Stimulated activated naive CD8-positive, alpha-beta T cell treated with anti-CD3 and anti-CD28 coated beads, Interleukin-15, Interleukin-2, amounts not matched to agents 100 ng/mL and 50 ng/mL, for 24 hours (primary cell): ENCODE measurements at regions not wholly inside any gene's neighbourhood (a gene's known extent, or its start where the extent isn't known, plus 50 kb on each side); places are given as distances from the start of the nearest gene placed in this dataset.

Source experiments
- H3K27ac Mint-ChIP-seq: one replicate; pipeline ENCODE4 v1.8.0; 2021; ENCODE audit warnings: mild to moderate bottlenecking, mixed read lengths
- H3K27me3 Mint-ChIP-seq: one replicate; pipeline ENCODE4 v1.8.0; 2021; ENCODE audit warnings: mixed read lengths
- H3K36me3 Mint-ChIP-seq: one replicate; pipeline ENCODE4 v1.8.0; 2021; ENCODE audit warnings: low read depth, mixed read lengths
- H3K4me1 Mint-ChIP-seq: one replicate; pipeline ENCODE4 v1.8.0; 2021; ENCODE audit warnings: low read depth, mixed read lengths
- H3K4me3 Mint-ChIP-seq: one replicate; pipeline ENCODE4 v1.8.0; 2021; ENCODE audit warnings: mild to moderate bottlenecking, mixed read lengths
- H3K9me3 Mint-ChIP-seq: one replicate; pipeline ENCODE4 v1.8.0; 2021; ENCODE audit warnings: mixed read lengths

GRCh38 chr18:40868110-40868858, 1086.8 kb upstream of the PIK3C3 start:
- Mint-ChIP-seq H3K36me3 (no peaks in the 10 kb centered on the region), H3K27ac (no peak overlapping the region), H3K9me3 (peaks cover 15% of the 10 kb centered on the region), H3K4me3 (no peak overlapping the region), H3K4me1 (no peaks in the 10 kb centered on the region), H3K27me3 (no peaks in the 10 kb centered on the region)

DNA sequence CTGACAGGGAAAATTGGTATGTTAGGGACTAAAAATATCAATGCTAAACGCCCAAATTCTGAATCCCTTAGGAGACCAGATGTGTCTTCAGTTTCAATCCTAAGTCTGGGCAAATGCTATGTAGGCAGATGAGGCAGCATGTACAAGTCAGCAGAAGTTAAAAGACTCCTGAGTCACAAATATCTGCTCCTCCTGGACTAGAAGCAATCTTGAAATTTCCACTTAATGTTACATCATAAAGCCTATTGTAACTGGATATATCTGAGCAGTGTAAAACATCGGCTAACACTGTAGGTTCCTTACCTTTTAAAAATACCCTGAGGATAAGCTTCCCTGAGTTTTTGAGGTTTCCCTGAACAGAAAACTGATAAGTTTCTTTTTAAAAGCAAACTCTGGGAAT, 1087.6 kb upstream of the PIK3C3 start:
- Mint-ChIP-seq H3K36me3 (no peaks in the 10 kb centered on the region), H3K27me3 (no peaks in the 10 kb centered on the region), H3K4me3 (no peak overlapping the region), H3K9me3 (peaks cover 15% of the 10 kb centered on the region), H3K4me1 (no peaks in the 10 kb centered on the region), H3K27ac (no peak overlapping the region)

DNA sequence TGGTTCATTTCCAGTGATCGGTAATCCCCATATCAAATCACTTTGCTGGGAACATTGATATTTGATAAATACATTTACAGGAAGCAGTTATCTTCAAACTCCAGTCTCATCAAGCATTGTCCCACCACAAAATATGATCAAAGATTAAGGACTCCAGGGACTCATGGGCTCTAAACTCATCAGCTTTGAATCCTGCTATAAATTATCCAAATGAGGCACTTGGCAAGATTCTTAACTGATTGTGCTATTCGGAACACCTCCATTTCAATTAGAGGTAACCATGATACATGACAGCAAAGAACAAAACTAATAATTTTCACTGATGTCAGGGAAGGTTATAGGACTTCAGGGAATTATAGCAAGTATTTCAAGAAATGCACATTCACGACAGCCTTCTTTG, 1088.1 kb upstream of the PIK3C3 start:
- H3K36me3 Mint-ChIP-seq, result no peaks in the 10 kb centered on the region
- H3K4me3 Mint-ChIP-seq, result no peak overlapping the region
- H3K9me3 Mint-ChIP-seq, result peaks cover 15% of the 10 kb centered on the region
- H3K27me3 Mint-ChIP-seq, result no peaks in the 10 kb centered on the region
- H3K4me1 Mint-ChIP-seq, result no peaks in the 10 kb centered on the region
- H3K27ac Mint-ChIP-seq, result no peak overlapping the region

DNA sequence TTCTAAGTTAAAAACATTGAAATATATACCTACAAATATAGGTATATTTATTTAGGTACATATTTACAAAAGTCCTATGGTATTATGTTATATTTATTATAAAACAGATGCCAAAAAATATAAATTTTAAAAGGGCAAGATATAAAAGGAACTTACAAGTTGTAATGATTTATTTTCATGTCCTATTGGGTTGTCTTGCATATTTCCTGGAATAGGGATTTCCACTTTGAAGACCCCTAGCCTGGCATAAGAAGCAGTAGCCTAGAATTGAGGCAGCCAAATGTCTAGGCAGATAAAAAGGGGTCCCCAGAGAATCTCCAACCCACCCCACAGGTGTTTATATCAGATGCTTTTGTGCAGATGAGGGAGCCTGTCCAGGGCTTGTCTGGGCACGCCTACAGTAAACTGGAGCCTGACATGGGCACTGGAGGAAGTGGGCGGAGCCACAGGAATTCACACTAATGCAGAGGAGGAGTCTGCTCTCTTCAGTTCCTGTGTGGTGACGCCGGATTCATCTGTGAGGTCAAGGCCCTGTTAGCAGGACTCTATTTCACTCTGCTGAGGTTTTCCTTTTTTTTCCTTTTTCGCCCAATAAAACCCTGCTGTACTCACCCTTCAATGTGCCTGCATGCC, 1088.9 kb upstream of the PIK3C3 start:
- Mint-ChIP-seq H3K36me3 (no peaks in the 10 kb centered on the region), H3K4me1 (no peaks in the 10 kb centered on the region), H3K4me3 (no peak overlapping the region), H3K27ac (no peak overlapping the region), H3K9me3 (peaks cover 11% of the 10 kb centered on the region), H3K27me3 (no peaks in the 10 kb centered on the region)

GRCh38 chr18:40864846-40865245, 1090.2 kb upstream of the PIK3C3 start:
- Mint-ChIP-seq H3K4me1 (no peaks in the 10 kb centered on the region), H3K36me3 (no peaks in the 10 kb centered on the region), H3K4me3 (no peak overlapping the region), H3K27me3 (no peaks in the 10 kb centered on the region), H3K27ac (no peak overlapping the region), H3K9me3 (peaks cover 11% of the 10 kb centered on the region)

GRCh38 chr18:40863801-40864200, 1091.2 kb upstream of the PIK3C3 start:
- Mint-ChIP-seq H3K4me3 (no peak overlapping the region), H3K9me3 (peaks cover 15% of the 10 kb centered on the region), H3K27ac (no peak overlapping the region), H3K4me1 (no peaks in the 10 kb centered on the region), H3K27me3 (no peaks in the 10 kb centered on the region), H3K36me3 (no peaks in the 10 kb centered on the region)

GRCh38 chr18:40860189-40860588, 1094.8 kb upstream of the PIK3C3 start:
- peaks cover 10% of the 10 kb centered on the region for H3K9me3 Mint-ChIP-seq
- no peaks in the 10 kb centered on the region for H3K36me3 Mint-ChIP-seq
- H3K27ac Mint-ChIP-seq, result no peak overlapping the region
- no peak overlapping the region for H3K4me3 Mint-ChIP-seq
- no peaks in the 10 kb centered on the region for H3K27me3 Mint-ChIP-seq
- no peaks in the 10 kb centered on the region for H3K4me1 Mint-ChIP-seq

DNA sequence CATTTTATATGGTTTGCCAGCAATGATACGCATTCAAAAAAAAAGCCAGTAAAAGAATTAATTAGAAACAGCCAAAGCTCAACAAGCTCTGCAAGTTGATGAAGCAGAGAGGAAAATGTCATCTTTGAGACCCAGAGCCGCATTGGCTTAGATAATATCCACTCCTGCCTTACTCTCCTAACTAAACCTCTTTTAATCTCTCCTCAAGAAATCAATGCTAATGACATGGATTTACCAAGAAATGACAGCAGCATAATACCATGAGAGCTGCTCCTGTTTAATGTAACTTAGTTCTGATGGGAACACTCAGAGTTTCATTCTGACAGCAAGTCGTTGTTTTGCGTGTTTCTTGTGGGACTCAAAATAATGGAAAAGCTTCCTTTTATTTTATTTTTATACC, 1099.4 kb upstream of the PIK3C3 start:
- peaks cover 8% of the 10 kb centered on the region for H3K9me3 Mint-ChIP-seq
- H3K27ac Mint-ChIP-seq, result no peak overlapping the region
- H3K27me3 Mint-ChIP-seq, result no peaks in the 10 kb centered on the region
- H3K4me3 Mint-ChIP-seq, result no peak overlapping the region
- H3K4me1 Mint-ChIP-seq, result no peaks in the 10 kb centered on the region
- no peaks in the 10 kb centered on the region for H3K36me3 Mint-ChIP-seq

DNA sequence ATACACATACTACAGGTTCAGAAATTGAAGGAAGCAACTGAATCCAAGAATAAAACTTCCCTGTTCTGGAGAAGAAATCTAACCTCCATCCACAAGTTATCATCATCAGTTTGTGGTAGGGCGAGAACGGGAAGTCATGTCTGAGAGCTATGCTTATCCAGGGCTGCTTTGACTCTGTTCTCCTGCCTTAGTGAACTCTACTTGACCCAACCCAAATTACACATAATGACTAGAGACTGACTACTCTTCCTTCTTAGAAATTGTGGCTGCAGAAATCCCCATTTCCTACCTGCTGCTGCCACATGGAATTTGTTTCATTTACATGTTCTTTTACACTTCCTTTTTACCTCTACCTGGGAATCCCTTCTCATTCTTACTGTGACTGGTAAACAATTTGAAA, 1102.6 kb upstream of the PIK3C3 start:
- Mint-ChIP-seq H3K9me3 (peaks cover 4% of the 10 kb centered on the region), H3K27me3 (no peaks in the 10 kb centered on the region), H3K36me3 (no peaks in the 10 kb centered on the region), H3K4me3 (no peak overlapping the region), H3K27ac (no peak overlapping the region), H3K4me1 (no peaks in the 10 kb centered on the region)

DNA sequence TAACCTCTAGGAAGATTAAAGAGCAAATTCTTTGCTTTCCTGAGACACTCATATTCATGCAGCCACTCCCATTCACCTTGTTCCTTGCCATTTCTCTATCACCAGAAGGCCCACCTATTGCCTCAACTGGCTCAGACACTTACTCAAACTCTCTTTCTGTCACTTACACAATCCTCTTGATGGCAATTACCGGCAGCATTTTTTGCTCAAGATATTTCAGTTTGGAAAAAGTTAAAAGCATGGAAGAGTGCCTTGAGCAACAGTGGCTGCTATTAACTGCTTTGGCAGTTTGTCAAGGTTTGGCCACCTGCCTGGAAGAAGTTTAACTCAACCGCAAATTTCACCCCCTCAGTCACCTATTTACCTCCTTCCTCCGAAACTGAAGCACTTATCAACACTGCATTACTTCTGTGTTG, 1104.0 kb upstream of the PIK3C3 start:
- Mint-ChIP-seq H3K27ac (no peak overlapping the region), H3K9me3 (peaks cover 4% of the 10 kb centered on the region), H3K27me3 (no peaks in the 10 kb centered on the region), H3K4me1 (no peaks in the 10 kb centered on the region), H3K4me3 (no peak overlapping the region), H3K36me3 (no peaks in the 10 kb centered on the region)

GRCh38 chr18:40849886-40850285, 1105.1 kb upstream of the PIK3C3 start:
- no peak overlapping the region for H3K4me3 Mint-ChIP-seq
- no peaks in the 10 kb centered on the region for H3K27me3 Mint-ChIP-seq
- H3K27ac Mint-ChIP-seq, result no peak overlapping the region
- peaks cover 4% of the 10 kb centered on the region for H3K9me3 Mint-ChIP-seq
- no peaks in the 10 kb centered on the region for H3K4me1 Mint-ChIP-seq
- H3K36me3 Mint-ChIP-seq, result no peaks in the 10 kb centered on the region

- no peaks in the 10 kb centered on the region for H3K36me3 Mint-ChIP-seq
- no peak overlapping the region for H3K4me3 Mint-ChIP-seq
- H3K4me1 Mint-ChIP-seq, result no peaks in the 10 kb centered on the region
- H3K27ac Mint-ChIP-seq, result no peak overlapping the region
- peaks cover 7% of the 10 kb centered on the region for H3K9me3 Mint-ChIP-seq
- no peaks in the 10 kb centered on the region for H3K27me3 Mint-ChIP-seq
Measured at GRCh38 chr18:40841467-40841866, 1113.6 kb upstream of the PIK3C3 start.

GRCh38 chr18:40841063-40841462, 1114.0 kb upstream of the PIK3C3 start:
- no peaks in the 10 kb centered on the region for H3K27me3 Mint-ChIP-seq
- H3K27ac Mint-ChIP-seq, result no peak overlapping the region
- peaks cover 7% of the 10 kb centered on the region for H3K9me3 Mint-ChIP-seq
- H3K4me3 Mint-ChIP-seq, result no peak overlapping the region
- no peaks in the 10 kb centered on the region for H3K4me1 Mint-ChIP-seq
- H3K36me3 Mint-ChIP-seq, result no peaks in the 10 kb centered on the region

DNA sequence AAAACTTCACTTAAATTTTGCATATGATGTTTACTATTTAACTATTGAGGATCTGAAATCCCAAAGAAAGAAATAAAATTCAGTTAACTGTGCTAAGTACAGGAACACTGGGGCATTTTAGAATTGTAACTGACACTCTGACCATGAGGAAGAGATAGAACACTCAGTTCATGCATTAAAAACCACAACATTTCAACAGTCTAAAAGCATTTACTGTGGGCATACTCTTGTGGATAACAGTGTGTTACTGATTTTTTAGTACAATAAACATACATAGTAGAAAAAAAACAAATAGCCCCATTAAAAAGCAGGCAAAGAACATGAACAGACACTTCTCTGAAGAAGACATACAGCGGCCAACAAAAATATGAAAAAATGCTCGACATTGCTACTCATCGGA, 1122.7 kb upstream of the PIK3C3 start:
- H3K27me3 Mint-ChIP-seq, result no peaks in the 10 kb centered on the region
- no peaks in the 10 kb centered on the region for H3K4me1 Mint-ChIP-seq
- H3K9me3 Mint-ChIP-seq, result peaks cover 8% of the 10 kb centered on the region
- no peak overlapping the region for H3K4me3 Mint-ChIP-seq
- no peaks in the 10 kb centered on the region for H3K36me3 Mint-ChIP-seq
- no peak overlapping the region for H3K27ac Mint-ChIP-seq

DNA sequence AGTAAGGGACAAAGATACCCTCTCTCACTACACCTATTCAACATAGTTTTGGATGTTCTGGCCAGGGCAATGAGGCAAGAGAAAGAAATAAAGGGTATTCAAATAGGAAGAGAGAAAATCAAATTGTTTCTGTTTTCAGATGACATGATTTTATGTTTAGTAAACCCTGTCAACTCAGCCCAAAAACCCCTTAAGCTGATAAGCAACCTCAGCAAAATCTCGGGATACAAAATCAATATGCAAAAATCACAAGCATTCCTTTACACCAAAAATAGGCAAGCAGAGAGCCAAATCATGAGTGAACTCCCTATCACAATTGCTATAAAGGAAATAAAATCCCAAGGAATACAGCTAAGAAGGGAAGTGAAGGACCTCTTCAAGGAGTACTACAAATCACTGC, 1130.7 kb upstream of the PIK3C3 start:
- H3K4me3 Mint-ChIP-seq, result no peak overlapping the region
- H3K4me1 Mint-ChIP-seq, result no peaks in the 10 kb centered on the region
- H3K27me3 Mint-ChIP-seq, result no peaks in the 10 kb centered on the region
- no peaks in the 10 kb centered on the region for H3K36me3 Mint-ChIP-seq
- peaks cover 24% of the 10 kb centered on the region for H3K9me3 Mint-ChIP-seq
- H3K27ac Mint-ChIP-seq, result no peak overlapping the region
